ENCODE measurements at regions not wholly inside any gene's neighbourhood (a gene's known extent, or its start where the extent isn't known, plus 50 kb on each side); places are given as distances from the start of the nearest gene placed in this dataset.

DNA sequence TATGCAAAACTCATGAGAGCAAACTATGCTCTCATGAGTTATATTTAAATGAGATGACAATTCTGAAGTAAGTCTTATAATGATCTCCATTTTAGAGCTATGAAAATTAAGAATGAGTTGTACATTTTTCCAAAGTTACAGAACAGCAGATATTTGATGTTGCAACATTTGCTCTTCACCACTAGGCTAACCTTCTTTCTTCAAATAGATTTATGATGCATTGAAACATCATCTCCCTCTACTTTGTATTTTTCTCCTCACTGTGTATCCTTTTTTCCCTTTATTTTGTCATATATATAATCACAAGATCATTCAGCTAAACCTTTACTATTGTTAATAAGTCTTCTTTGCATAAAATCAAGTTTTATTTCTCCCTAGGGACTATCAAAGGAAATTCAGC, 497.7 kb upstream of the TYRP1 start:
- TF ChIP-seq POLR2A (IDR thresholded peaks at IDR 0.05; ENCODE audit: low read depth, low read length) (no peak), BHLHE40 (IDR thresholded peaks at IDR 0.05; ENCODE audit: low read depth, low read length) (no peak), SMC3 (IDR thresholded peaks at IDR 0.05; ENCODE audit: low read depth, low read length) (no peak), MAFK (IDR thresholded peaks at IDR 0.05; ENCODE audit: low read depth, low read length) (no peak), MXI1 (IDR thresholded peaks at IDR 0.05; ENCODE audit: borderline replicate concordance, low read depth, low read length) (no peak), CHD1 (IDR thresholded peaks at IDR 0.05; ENCODE audit: low read depth, low read length) (no peak), RFX5 (IDR thresholded peaks at IDR 0.05; ENCODE audit: low read depth, low read length) (no peak), CEBPB (IDR thresholded peaks at IDR 0.05; ENCODE audit: low read depth, low read length) (no peak), FOS (IDR thresholded peaks at IDR 0.05; ENCODE audit: low read depth, low read length) (no peak), NFE2L2 (IDR thresholded peaks at IDR 0.05; ENCODE audit: low read depth, low read length) (no peak), RCOR1 (IDR thresholded peaks at IDR 0.05; ENCODE audit: insufficient replicate concordance, low read length) (no peak), RAD21 (IDR thresholded peaks at IDR 0.05; ENCODE audit: low read length) (no peak)
- TF ChIP-seq, protein P1, sequence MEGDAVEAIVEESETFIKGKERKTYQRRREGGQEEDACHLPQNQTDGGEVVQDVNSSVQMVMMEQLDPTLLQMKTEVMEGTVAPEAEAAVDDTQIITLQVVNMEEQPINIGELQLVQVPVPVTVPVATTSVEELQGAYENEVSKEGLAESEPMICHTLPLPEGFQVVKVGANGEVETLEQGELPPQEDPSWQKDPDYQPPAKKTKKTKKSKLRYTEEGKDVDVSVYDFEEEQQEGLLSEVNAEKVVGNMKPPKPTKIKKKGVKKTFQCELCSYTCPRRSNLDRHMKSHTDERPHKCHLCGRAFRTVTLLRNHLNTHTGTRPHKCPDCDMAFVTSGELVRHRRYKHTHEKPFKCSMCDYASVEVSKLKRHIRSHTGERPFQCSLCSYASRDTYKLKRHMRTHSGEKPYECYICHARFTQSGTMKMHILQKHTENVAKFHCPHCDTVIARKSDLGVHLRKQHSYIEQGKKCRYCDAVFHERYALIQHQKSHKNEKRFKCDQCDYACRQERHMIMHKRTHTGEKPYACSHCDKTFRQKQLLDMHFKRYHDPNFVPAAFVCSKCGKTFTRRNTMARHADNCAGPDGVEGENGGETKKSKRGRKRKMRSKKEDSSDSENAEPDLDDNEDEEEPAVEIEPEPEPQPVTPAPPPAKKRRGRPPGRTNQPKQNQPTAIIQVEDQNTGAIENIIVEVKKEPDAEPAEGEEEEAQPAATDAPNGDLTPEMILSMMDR (conservative IDR thresholded peaks at IDR 0.05; ENCODE audit: low read depth, low read length) = no peak
- TF ChIP-seq, protein P2, sequence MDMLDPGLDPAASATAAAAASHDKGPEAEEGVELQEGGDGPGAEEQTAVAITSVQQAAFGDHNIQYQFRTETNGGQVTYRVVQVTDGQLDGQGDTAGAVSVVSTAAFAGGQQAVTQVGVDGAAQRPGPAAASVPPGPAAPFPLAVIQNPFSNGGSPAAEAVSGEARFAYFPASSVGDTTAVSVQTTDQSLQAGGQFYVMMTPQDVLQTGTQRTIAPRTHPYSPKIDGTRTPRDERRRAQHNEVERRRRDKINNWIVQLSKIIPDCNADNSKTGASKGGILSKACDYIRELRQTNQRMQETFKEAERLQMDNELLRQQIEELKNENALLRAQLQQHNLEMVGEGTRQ (IDR thresholded peaks at IDR 0.05; ENCODE audit: low read depth, low read length) = no peak

Data from IMR-90 (cell line).